Spleen (tissue), 11 donors: ENCODE measurements at regions not wholly inside any gene's neighbourhood (a gene's known extent, or its start where the extent isn't known, plus 50 kb on each side); places are given as distances from the start of the nearest gene placed in this dataset.
A peak's percentile ranks its signal among the peaks of the same experiment; 100 is the strongest.

Experiments
- DNase-seq: peaks from one replicate; pipeline ENCODE4 v3.0.0-alpha.2; 2020
- H3K27ac ChIP-seq, 8 donors: fragments of 200-600 bp; sonication (generic) in 7 of 8; 1 replicate in 4 of 8; 2 replicates in 4 of 8; pipeline versions ENCODE4 v1.5.0 to v1.8.0; 2016 to 2021; ENCODE audit warnings: inconsistent platforms in 4 of 8, mild to moderate bottlenecking in 4 of 8, moderate library complexity in 1 of 8
- H3K27me3 ChIP-seq, 7 donors: fragments of 200-600 bp; sonication (generic) in 6 of 7; replicated peaks in 1 of 7; 1 replicate in 4 of 7; 2 replicates in 3 of 7; pipeline versions ENCODE4 v1.5.0 to v1.8.0; 2016 to 2021; ENCODE audit warnings: inconsistent platforms in 3 of 7, mild to moderate bottlenecking in 1 of 7
- H3K36me3 ChIP-seq, 6 donors: fragments of 200-600 bp; sonication (generic) in 5 of 6; 1 replicate in 4 of 6; 2 replicates in 2 of 6; pipeline versions ENCODE4 v1.5.0 to v1.8.0; 2016 to 2021; ENCODE audit warnings: inconsistent platforms in 2 of 6
- H3K4me1 ChIP-seq, 6 donors: fragments of 200-600 bp; sonication (generic) in 5 of 6; 1 replicate in 3 of 6; 2 replicates in 3 of 6; pipeline versions ENCODE4 v1.5.0 to v1.8.0; 2016 to 2021; ENCODE audit warnings: inconsistent platforms in 3 of 6
- H3K4me3 ChIP-seq, 8 donors: fragments of 200-600 bp; sonication (generic) in 7 of 8; 1 replicate in 4 of 8; 2 replicates in 4 of 8; pipeline versions ENCODE4 v1.5.0 to v1.8.0; 2016 to 2021; ENCODE audit warnings: inconsistent platforms in 4 of 8, mild to moderate bottlenecking in 4 of 8, moderate library complexity in 2 of 8
- H3K9me3 ChIP-seq, 8 donors: fragments of 200-600 bp; sonication (generic) in 7 of 8; 1 replicate in 4 of 8; 2 replicates in 4 of 8; pipeline versions ENCODE4 v1.5.0 to v1.8.0; 2016 to 2021; ENCODE audit warnings: inconsistent platforms in 4 of 8
- POLR2A ChIP-seq, 3 donors: fragments of 450-650 bp; IDR thresholded peaks; one replicate each; pipeline ENCODE4 v1.5.1; 2017; ENCODE audit warnings: antibody characterized with exemption in 3 of 3, mild to moderate bottlenecking in 1 of 3
- POLR2AphosphoS5 ChIP-seq, 3 donors: sonication (generic); formaldehyde crosslinking; IDR thresholded peaks; one replicate each; pipeline ENCODE4 v1.5.1; 2017; ENCODE audit warnings: antibody characterized with exemption in 3 of 3
- WGBS, 5 donors: extraction: QIAGEN DNeasy Blood & Tissue Kit in 3 of 5; methylation state at CpG; one replicate each; pipeline versions ENCODE4 v1.1.5 to v1.1.7; 2013 to 2018; 5-methylcytosine and 5-hydroxymethylcytosine counted together
- intact Hi-C: fragments of 100-400 bp; cut with DNase I; formaldehyde crosslinking; loops from one replicate; pipeline ENCODE4 v1.15.0; 2023; ENCODE audit warnings: low total_unique reads
- TF ChIP-seq, protein P1 (sequence below), 11 experiments: fragments of 200-600 bp in 7 of 11; fragments of 450-650 bp in 4 of 11; sonication (generic) in 4 of 11; IDR thresholded peaks in 8 of 11; conservative IDR thresholded peaks in 3 of 11; 1 replicate in 7 of 11; 2 replicates in 4 of 11; pipeline versions ENCODE4 v1.4.0 to v1.8.0; 2016 to 2021; ENCODE audit warnings: antibody characterized with exemption in 11 of 11, inconsistent platforms in 4 of 11, mild to moderate bottlenecking in 1 of 11
- donor health status: healthy with polysubstance abuse.
- donor health status: DM: no; HTN: no; CAD: no; lungs with moderate emphysema.
- donor health status: DM: no; HTN: no; CAD: no.
- donor health status: Bipolar disorder and iron deficiency.
- donor health status: healthy.
- donor health status: DM: no; HTN: no; CAD: no.
- donor health status: DM: yes; HTN: yes; CAD: no.

DNA sequence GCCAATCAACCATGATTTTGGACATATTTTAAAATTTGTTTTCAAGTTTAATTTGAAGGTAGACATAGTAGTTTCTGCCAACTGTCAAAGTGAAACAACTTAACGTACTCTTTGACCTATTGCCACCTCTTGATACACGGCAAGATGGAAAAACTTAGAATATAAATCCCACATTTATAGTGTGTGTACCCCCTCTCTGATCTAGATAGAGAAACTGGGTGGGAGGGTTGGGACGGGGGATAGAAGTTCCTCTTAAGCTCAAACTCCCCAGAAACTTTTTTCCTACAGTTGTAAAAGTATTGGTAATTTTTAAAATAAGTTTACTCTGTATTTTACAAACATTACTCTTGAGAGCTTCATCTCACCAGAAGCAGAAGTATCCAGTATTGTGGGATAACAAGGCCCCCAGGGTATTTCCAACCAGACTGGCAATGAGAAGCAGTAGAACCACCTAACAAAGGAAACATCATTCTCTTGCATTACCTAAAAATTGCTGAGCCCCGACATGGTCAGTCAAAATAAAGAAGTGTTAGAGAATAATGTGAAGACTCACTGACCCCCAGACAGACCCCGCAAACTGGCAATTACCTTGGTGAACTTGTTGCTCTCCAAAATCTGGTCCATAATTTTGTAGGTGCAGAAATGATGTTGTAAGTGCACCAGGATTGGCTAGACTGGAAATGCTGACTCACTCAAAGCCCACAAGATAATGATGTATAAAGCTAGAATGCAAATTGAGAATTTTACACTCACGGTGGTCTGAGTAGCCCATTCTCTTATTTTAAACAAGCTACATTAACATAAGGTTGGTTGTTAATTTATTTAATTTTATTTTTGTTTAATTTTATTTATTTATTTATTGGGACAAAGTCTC is 74.7 kb upstream of the TNFAIP3 start:
- peak overlapping the region in 3 of 8 donors; percentile 3 to 69 (median 44) for H3K27ac ChIP-seq

GRCh38 chr6:137793805-137794515 is 73.1 kb upstream of the TNFAIP3 start:
- no peak for DNase-seq
- TF ChIP-seq, protein P1, sequence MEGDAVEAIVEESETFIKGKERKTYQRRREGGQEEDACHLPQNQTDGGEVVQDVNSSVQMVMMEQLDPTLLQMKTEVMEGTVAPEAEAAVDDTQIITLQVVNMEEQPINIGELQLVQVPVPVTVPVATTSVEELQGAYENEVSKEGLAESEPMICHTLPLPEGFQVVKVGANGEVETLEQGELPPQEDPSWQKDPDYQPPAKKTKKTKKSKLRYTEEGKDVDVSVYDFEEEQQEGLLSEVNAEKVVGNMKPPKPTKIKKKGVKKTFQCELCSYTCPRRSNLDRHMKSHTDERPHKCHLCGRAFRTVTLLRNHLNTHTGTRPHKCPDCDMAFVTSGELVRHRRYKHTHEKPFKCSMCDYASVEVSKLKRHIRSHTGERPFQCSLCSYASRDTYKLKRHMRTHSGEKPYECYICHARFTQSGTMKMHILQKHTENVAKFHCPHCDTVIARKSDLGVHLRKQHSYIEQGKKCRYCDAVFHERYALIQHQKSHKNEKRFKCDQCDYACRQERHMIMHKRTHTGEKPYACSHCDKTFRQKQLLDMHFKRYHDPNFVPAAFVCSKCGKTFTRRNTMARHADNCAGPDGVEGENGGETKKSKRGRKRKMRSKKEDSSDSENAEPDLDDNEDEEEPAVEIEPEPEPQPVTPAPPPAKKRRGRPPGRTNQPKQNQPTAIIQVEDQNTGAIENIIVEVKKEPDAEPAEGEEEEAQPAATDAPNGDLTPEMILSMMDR (IDR thresholded peaks at IDR 0.05 in 8 of 11, conservative IDR thresholded peaks at IDR 0.05 in 3 of 11) = no peak
- TF ChIP-seq POLR2AphosphoS5 (IDR thresholded peaks at IDR 0.05) (no peak), POLR2A (IDR thresholded peaks at IDR 0.05) (no peak)
- Histone ChIP-seq H3K36me3 (no peaks in the 10 kb centered on the region), H3K4me1 (peaks cover 13 to 53% (median 27%) of the 10 kb centered on the region in 6 donors), H3K27me3 (no peaks in the 10 kb centered on the region), H3K4me3 (no peak overlapping the region), H3K27ac (peak overlapping the region in 1 of 8 donors; percentile 49), H3K9me3 (peaks cover 0 to 3% (median 0%) of the 10 kb centered on the region in 8 donors)
- intact Hi-C loops = loop anchor here (10.0 kb wide), 1 partner anchor 151 kb away; no protein-coding TSS in a partner anchor
- WGBS, 5 donors = 84 to 92% (median 90%) methylated on average over 8 of the region's 8 CpGs

More for the DNA sequence above, 74.7 kb upstream of the TNFAIP3 start:
- intact Hi-C loops = loop anchor here (10.0 kb wide), 1 partner anchor 152 kb away; no protein-coding TSS in a partner anchor
- Histone ChIP-seq H3K36me3 (no peaks in the 10 kb centered on the region), H3K4me3 (no peak overlapping the region), H3K9me3 (peaks cover 0 to 3% (median 0%) of the 10 kb centered on the region in 8 donors), H3K27me3 (no peaks in the 10 kb centered on the region), H3K4me1 (peaks cover 13 to 50% (median 27%) of the 10 kb centered on the region in 6 donors)
- TF ChIP-seq POLR2AphosphoS5 (IDR thresholded peaks at IDR 0.05) (no peak), POLR2A (IDR thresholded peaks at IDR 0.05) (no peak)
- TF ChIP-seq, protein P1 (IDR thresholded peaks at IDR 0.05 in 8 of 11, conservative IDR thresholded peaks at IDR 0.05 in 3 of 11) = no peak
- no peak for DNase-seq
- WGBS, 5 donors = 55 to 65% (median 62%) methylated on average over 6 of the region's 6 CpGs

DNA sequence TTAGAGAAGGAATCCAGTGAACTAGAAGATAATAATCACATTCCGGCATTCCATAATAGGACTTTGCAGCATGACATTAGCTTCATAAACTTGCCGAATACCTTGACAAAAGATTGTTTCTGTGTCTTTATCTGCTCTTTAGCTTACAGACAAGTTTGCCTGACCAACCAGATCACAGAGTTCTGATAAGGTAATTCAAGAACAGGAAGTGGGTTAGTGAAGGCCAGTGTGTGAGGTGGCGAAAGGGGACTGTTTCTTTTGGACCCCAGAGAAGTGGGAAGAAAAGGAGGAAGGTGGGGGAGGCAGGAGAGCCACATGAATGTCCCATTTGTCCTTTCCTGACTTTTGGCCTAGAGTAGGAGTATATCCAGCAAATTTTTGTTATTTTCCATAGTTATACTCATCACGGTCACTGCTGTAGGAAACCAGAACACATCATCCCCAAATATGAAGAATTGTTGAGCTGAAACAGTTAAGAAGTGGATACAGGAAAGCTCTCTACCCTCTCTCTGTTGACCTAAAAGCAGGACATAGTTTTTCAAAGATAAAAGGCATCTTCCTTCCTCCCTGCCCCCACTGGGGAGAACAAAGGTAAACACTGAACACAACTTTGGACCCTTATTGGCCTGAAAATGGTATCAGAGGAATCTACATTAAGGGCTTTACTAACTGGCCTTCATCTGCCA is 72.4 kb upstream of the TNFAIP3 start:
- Histone ChIP-seq H3K9me3 (no peaks in the 10 kb centered on the region), H3K27ac (peak overlapping the region in 2 of 8 donors; percentile 24 to 49), H3K36me3 (no peaks in the 10 kb centered on the region), H3K4me1 (peaks cover 13 to 59% (median 29%) of the 10 kb centered on the region in 6 donors), H3K27me3 (no peaks in the 10 kb centered on the region), H3K4me3 (no peak overlapping the region)
- WGBS, 5 donors = 75 to 88% (median 82%) methylated on average over 4 of the region's 4 CpGs
- intact Hi-C loops = loop anchor here (10.0 kb wide), 1 partner anchor 150 kb away; no protein-coding TSS in a partner anchor
- TF ChIP-seq, protein P1 (IDR thresholded peaks at IDR 0.05 in 8 of 11, conservative IDR thresholded peaks at IDR 0.05 in 3 of 11) = no peak
- TF ChIP-seq POLR2A (IDR thresholded peaks at IDR 0.05) (no peak), POLR2AphosphoS5 (IDR thresholded peaks at IDR 0.05) (no peak)
- DNase-seq = no peak
